ENCODE measurements at regions not wholly inside any gene's neighbourhood (a gene's known extent, or its start where the extent isn't known, plus 50 kb on each side); places are given as distances from the start of the nearest gene placed in this dataset.

DNA sequence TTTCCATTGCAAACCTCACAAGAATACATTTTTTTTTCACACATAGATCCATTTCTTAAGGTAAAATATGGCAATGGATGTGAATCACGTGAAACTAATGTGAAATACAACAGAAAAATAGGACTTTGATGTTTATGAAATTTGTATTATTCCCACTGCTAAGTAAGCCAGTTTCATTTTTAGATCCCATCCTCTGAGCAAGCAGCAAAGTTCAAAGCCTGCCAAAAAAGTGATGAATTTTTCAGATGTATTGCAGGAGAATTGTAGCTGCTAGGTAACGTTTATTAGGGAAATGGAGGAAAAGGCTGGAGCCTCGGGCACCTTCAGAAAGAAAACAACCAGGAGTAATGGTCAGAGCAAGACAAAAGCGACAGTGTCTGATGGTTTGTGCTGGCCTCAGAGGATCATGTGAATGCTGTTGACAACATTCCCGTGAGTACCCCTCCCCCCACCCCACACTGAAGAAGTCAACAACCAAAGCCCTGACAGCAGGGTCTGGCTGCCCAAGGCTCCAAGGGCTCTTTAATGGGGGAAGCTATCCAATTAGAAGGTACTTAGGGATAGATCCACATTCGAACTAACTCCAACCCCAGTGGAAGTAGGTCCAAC lies 95.5 kb downstream of the OXGR1 start:
- no TSS peak for BruUV-seq (replicated peaks)
- H3K4me3 Mint-ChIP-seq (ENCODE audit: low read depth, unreplicated experiment), result no peak overlapping the region
- TF ChIP-seq, protein P1, sequence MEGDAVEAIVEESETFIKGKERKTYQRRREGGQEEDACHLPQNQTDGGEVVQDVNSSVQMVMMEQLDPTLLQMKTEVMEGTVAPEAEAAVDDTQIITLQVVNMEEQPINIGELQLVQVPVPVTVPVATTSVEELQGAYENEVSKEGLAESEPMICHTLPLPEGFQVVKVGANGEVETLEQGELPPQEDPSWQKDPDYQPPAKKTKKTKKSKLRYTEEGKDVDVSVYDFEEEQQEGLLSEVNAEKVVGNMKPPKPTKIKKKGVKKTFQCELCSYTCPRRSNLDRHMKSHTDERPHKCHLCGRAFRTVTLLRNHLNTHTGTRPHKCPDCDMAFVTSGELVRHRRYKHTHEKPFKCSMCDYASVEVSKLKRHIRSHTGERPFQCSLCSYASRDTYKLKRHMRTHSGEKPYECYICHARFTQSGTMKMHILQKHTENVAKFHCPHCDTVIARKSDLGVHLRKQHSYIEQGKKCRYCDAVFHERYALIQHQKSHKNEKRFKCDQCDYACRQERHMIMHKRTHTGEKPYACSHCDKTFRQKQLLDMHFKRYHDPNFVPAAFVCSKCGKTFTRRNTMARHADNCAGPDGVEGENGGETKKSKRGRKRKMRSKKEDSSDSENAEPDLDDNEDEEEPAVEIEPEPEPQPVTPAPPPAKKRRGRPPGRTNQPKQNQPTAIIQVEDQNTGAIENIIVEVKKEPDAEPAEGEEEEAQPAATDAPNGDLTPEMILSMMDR (IDR thresholded peaks at IDR 0.05; ENCODE audit: unreplicated experiment), result no peak
- H3K27me3 Mint-ChIP-seq (ENCODE audit: unreplicated experiment), result peaks cover 26% of the 10 kb centered on the region
- H3K27ac Mint-ChIP-seq (ENCODE audit: unreplicated experiment), result no peak overlapping the region
- H3K4me1 Mint-ChIP-seq (ENCODE audit: low read depth, unreplicated experiment), result no peaks in the 10 kb centered on the region
- CTCF ChIA-PET, result interaction anchor here (0.7 kb wide), 1 partner anchor 1057 kb away, joined by 3 read pairs; no protein-coding TSS in a partner anchor
- intact Hi-C loops (cut with micrococcal nuclease; ENCODE audit: unreplicated experiment), result no loop called here
- no peaks in the 10 kb centered on the region for H3K9me3 Mint-ChIP-seq (ENCODE audit: low read depth, unreplicated experiment)
- DNase-seq, result no peak
- H3K36me3 Mint-ChIP-seq (ENCODE audit: insufficient read depth, unreplicated experiment), result no peaks in the 10 kb centered on the region

DNA sequence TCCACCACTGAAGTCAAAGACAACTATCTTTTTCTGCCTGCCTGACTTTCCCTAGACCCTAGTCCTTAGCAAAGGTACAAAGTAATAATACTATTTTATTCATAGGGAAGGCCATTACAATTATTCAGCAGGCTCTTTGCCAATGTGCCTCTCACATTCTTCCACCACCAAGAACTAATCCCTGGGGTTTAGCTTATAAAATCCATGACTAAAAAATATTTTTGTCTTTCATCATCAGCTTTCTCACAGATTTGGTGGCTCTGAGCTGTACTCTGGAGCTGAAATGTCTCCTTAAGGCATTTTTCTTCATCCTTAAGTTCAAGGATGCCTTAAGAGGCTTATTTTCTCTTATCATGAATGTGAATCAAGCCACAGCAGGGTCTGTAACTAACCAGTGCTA lies 96.1 kb downstream of the OXGR1 start:
- BruUV-seq (replicated peaks), result no TSS peak
- Mint-ChIP-seq H3K27me3 (ENCODE audit: unreplicated experiment) (peaks cover 26% of the 10 kb centered on the region), H3K36me3 (ENCODE audit: insufficient read depth, unreplicated experiment) (no peaks in the 10 kb centered on the region), H3K4me1 (ENCODE audit: low read depth, unreplicated experiment) (no peaks in the 10 kb centered on the region), H3K9me3 (ENCODE audit: low read depth, unreplicated experiment) (no peaks in the 10 kb centered on the region), H3K27ac (ENCODE audit: unreplicated experiment) (no peak overlapping the region), H3K4me3 (ENCODE audit: low read depth, unreplicated experiment) (no peak overlapping the region)
- TF ChIP-seq, protein P1 (IDR thresholded peaks at IDR 0.05; ENCODE audit: unreplicated experiment), result no peak
- CTCF ChIA-PET, result no interaction called here
- no peak for DNase-seq
- intact Hi-C loops (cut with micrococcal nuclease; ENCODE audit: unreplicated experiment), result no loop called here

Measured in Calu3 (cell line).